DMS 273 treated with DMSO at 0.1 percent for 48 hours (cell line): ENCODE measurements at regions not wholly inside any gene's neighbourhood (a gene's known extent, or its start where the extent isn't known, plus 50 kb on each side); places are given as distances from the start of the nearest gene placed in this dataset.

Experiments
- DNase-seq: peaks from one replicate; lab custom pipeline; 2025; lab: John Stamatoyannopoulos, UW

DNA sequence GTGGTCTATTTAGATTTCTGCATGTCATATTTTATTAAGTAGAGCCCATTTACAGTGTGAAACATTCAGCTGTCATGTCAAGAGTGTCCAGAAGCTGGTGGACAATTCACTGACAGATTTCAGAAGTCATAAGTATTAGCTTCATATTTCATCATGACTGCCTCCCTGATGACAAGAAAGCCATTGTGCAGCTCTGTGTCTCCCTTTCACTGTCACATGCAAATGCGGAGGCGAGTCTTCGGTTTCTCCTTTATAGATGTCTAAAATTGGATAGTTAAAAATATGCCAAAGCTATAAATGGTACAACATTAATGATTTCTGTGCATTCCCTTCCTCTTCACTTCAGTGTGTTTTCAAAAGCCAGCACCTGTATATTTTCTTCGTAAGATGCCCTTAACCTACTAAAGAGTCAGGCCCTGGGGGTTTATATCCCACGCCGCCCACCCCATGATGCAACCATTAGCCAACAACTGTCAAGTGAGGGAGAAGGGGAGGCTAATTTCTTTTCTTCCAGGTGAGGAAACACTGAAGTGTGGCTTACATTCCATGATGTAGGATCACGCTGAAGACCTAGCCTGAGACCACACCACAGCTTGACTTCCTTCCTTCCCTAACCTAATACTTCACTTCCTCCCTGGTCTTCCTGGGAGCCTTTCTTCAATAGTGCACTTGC lies 99.6 kb upstream of the DDX18 start:
- no peak for DNase-seq

DNA sequence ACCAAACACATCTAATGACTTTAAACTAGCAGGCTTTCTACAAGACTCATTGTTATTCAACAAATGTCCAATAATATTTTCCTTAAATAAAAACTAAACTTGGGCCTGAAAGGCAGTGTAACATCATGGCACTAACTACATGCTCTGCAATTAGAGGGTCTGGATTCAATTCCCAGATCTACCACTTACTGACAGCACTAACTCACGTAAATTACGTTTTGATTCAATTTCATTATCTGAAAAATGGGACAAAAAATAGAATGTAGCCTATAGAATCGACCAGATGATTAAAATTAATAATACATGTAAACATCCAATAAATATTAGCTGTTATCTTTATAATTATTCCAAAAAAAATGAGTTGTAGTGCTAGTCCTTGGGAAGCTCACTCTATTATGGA lies 98.0 kb upstream of the DDX18 start:
- no peak for DNase-seq

DNA sequence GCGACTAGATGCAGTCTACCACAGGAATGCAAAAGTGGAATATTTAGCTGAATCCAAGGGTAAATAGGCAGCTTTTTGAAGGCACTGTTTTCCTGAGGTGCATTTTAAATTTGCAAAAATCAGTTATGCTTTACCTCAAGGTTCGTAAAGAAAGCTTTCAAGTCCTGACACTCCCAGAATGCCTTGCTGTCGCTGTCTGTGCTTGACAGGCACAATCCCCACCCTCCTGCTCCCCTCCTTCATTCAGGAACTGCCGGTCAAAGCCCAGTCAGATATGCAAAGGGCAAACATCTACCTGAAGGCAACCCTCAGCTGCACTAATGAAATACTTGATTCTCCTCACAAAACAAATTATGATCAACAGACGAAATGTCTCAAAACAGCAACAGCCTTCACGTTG lies 97.4 kb upstream of the DDX18 start:
- no peak for DNase-seq

DNA sequence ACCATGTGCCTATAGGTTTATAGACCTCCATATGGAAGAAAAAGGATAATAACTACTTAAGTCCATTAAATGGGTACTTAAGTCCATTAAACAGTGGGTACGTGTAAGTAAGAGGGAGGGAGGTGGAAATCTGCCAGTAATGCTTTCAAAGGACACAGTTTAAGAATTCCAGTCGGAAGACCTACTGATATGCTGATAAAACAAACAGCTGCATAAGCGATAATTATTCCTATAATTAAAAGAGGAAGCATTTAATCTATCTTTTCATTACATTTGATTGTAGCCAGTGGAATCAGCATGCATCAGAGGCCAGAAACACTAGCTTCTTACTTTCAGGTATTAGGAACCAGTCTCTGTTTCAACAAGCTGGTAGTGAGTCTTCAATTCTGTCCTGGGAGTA lies 96.4 kb upstream of the DDX18 start:
- DNase-seq, result no peak

DNA sequence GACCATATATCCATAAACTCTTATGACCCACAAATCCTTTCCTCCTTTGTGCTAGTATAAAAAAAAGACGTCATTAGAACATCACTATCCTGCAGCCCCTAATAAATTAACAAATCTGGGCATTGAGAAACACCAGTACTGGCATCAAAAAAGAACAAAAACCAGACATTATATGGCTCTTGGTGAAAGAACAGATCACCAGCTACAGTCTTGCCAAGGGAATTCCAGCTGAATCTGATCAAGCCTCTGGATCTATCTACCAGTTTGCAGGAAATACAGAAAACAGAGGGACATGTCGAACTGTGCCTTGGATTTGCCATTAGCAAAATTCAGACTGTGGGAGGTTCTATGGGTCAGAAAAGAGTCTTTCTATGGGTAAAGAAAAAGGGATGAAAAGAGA lies 93.7 kb upstream of the DDX18 start:
- no peak for DNase-seq

DNA sequence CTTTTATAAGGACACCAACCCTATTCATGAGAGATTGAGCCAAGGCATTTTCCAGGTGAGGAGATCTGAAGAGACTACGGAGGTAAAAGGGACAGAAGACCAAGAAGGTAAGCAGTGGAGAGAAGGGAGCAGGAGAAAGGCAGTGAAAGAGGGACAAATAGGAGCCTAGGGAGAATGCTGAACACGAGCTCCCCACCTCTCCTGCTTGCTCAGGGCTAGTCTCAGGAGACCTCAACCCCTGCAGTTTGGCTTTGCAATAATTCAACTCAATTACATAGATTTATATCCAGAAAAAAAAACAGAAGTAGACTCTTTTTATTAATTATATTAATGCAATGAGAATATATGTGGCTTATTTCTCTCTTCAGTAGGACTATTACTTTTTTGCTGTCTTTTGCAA lies 91.0 kb upstream of the DDX18 start:
- no peak for DNase-seq

DNA sequence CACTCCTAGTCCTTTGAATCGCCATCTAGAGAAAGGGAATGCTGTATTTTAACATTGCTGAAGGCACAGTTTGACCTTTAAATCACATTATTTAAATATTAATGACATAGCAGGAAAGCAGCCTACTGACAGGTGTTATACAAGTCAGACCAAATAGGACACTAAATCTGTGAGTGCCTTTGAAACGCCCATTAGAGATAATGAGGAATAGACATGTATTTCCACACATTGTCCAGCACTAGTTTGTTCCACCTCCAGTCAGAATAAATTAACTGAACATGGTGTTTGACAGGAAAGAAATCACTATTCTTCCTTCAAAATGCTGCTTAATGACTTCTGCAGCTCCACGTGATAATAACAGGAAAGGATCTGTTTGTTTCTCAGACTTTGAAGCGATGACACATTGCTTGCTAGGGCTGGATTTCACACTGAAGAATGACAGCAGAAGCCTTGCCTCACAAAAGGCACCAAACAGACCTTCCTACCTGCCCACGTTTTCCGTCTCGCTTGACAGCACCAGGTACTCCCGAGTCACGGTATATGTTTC lies 90.5 kb upstream of the DDX18 start:
- DNase-seq, result no peak

DNA sequence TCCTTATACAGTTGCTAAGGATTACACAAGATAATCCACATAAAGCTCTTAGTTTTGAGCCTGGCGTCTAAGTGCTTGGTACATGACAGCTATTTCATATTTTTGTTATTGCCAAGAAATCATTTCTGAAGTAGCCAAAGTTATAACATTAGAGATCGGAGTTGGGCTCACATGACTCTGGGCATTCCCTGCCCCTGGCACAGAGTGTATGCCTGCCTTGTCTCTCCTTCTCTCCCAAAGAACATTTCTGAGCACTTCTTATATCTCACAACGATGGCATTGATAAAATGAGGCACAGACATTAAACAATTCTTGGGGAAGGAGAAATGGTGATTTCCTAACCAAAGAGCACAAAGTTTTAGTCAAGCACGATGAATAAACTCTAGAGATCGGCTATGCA lies 87.7 kb upstream of the DDX18 start:
- DNase-seq, result no peak

DNA sequence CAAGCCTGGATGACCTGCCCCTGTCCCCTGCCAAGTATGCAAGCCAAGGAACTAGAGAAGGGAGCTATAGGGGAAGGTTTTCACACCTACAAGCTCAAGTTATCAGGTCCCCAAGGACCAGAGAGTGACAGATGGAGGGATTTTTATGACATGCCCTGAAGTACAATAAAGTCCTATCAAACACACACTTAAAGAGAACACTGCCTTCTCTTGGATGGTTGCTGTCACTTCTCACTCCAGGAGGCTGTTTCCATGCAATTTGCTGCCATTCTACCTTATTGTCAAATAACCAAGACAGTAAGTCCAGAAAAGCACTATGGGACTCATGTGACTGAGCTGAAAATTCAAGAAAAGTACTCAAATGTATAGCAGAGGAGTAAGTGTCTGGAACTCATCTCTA lies 76.6 kb upstream of the DDX18 start:
- DNase-seq, result no peak

DNA sequence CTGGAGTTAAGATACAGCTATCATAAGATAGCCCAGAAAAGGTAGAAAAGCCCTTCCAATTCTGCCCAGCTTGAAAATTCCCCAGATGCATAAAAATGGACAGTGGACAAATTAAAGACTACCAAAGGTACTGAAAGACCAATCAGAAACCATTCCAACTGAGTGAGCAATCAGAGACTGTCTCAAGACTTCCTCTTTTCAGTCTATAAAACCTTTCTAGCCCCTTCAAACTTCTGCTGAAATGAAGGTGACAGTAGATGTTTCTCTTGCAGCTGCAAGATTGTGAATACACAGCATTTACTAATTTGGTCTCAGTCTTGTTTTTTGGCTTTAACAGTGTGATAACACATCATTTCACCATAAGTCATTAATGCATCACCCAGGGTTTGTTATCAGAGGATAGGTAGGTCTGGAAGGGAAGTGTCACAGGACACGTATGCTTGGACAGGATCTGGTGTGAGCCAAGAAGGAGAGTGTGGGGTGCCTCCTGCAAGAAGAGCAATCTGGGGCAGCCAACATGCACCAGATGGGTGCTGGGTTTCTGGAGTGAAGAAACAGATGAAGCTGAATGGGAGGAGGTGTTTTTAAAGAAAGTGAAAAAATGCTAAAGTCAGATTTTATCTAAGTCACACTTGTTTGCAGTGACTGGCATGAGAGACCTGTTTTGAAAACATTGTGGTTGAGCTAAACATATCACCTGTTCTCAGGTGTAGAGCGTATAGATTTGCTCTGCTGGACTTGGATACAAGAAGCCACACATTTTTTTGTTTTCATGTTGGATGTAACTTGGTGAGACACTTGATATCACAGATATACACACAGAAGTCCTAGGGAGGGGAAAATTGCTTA lies 75.3 kb upstream of the DDX18 start:
- DNase-seq, result no peak

DNA sequence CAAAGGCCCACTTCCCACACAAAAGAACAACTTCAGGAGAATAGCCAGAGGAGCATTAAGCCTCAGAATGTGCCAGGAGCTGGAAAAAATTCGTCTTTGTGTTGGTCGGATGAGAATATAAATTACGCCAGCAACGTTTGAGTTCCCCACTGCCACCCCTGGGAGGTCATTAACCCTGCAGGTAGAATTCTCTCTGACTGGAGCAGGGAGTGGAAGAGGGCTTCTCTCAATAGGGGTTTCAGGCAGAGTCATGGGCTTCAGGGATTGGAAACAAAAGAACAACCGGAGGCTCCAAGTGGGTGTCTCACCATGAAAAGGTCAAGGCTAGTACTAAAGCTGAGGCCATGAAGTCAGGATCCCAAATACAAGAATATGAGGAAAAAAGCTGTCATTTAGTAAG lies 69.0 kb upstream of the DDX18 start:
- no peak for DNase-seq

DNA sequence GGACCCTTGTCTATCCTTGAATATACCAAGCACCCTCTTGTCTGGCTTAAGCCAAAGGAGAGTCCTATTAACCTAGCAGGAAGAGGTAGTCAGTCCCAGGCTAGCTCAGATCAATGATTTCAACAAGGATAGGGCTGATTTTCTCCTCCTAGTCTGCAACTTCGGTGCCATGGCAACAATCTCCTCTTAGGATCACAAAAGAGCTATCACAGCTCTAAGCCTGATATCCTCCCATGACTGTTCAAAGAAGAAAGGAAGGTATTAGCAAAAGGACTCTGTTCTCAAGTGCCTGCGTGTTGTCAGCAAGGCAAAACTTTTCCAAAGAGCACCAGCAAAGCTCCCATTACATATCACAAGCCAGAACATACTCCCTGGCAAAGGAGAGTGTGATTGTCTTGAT lies 58.7 kb upstream of the DDX18 start:
- DNase-seq, result no peak

DNA sequence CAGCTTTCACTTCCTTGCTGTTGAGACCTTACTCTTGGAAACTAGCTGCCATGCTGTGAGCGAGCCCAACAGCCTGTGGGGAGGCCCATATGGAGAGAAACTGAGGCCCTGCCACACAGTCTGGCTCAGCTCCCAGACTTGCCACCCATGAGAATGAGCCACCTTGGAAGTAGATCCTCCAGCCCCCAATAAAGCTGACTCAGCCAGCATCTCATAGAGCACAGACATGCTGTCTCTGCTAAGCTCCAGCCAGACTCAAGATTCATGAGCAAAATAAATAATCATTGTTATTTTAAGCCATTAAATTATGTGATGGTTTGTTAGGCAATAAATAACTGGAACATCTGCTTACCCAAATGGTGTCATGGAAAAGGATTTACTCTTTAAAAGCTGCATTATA lies 53.6 kb upstream of the DDX18 start:
- DNase-seq, result no peak

DNA sequence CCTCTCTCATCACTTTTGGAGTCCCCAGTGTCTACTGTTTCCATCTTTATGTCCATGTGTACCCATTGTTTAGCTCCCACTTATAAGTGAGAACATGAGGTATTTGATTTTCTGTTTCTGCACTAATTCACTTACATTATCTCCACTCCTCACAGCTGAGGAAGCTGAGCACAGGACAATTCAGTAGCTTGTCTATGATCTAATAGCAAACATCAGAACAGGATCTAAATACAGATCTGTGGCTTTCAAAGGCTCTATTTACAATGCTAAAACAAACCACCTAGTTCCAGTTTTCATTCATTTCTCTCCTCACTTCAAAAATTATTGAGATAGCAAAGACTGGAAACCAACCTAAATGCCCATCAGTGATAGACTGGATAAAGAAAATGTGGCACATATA lies 52.0 kb upstream of the DDX18 start:
- DNase-seq, result no peak

DNA sequence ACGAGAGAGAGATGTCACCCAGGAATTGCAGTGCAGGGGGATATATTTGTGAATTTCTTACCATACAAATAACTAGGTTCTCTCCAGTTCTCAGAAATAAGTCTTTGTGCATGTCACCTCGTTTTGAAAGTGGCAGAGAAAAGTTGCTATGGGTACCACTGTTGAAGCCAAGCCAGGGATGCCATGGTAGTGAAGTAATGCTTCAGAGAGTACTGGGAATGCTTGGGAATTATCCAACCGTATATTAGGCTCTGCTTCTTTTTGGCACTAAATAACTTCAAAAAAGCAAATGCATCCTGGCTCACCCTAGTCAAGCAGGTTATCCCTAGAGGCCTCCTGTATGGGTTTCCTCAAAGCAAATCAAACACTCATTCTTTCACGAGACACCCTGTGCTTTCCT lies 50.7 kb upstream of the DDX18 start:
- no peak for DNase-seq
